Mammary epithelial cell (primary cell): ENCODE measurements at regions not wholly inside any gene's neighbourhood (a gene's known extent, or its start where the extent isn't known, plus 50 kb on each side); places are given as distances from the start of the nearest gene placed in this dataset.

Source experiments
- CTCF ChIP-seq, 2 donors: IDR thresholded peaks in 1 of 2; conservative IDR thresholded peaks in 1 of 2; 2 replicates each; pipeline ENCODE4 v1.5.1; 2011 to 2012; ENCODE audit warnings: inconsistent platforms in 2 of 2, low read length in 2 of 2, mild to moderate bottlenecking in 2 of 2, control low read depth in 1 of 2, low read depth in 1 of 2; ENCODE audit not compliant: insufficient read depth in 1 of 2; ENCODE audit errors: extremely low read depth in 1 of 2
- EZH2 ChIP-seq: IDR thresholded peaks from 2 replicates; pipeline ENCODE4 v1.6.1; 2012; ENCODE audit warnings: low read length, inconsistent platforms, borderline replicate concordance

DNA sequence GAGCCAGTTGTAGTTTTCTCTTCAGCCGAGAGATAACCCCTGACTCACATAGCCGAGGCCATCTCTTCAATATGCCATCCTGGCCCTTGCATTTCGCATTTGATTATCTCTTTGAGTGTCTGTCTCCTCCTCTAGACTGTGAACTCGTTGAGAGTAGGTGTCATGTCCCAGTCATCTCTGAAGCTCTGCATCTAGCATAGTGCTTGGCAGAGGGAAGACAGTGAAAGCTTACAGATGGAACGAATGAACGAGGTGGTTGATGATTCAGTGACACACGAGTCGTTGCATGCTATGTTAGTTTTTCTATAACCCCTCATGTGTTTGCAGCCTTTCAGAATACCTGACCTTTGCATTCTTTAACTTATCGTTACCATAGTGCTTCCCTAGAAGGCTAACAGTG, 59.9 kb upstream of the CYRIA start:
- TF ChIP-seq CTCF (conservative IDR thresholded peaks at IDR 0.05 in 1 of 2, IDR thresholded peaks at IDR 0.05 in 1 of 2; ENCODE audit: extremely low read depth in 1 of 2, insufficient read depth in 1 of 2, low read depth in 1 of 2, low read length in 2 of 2) (no peak), EZH2 (no peak)
